HG03354 (cell line): ENCODE measurements at regions not wholly inside any gene's neighbourhood (a gene's known extent, or its start where the extent isn't known, plus 50 kb on each side); places are given as distances from the start of the nearest gene placed in this dataset.

Source experiments
- ATAC-seq: cut with Tn5 transposase; IDR thresholded peaks from one replicate; pipeline ENCODE4 v1.9.1; 2021; ENCODE audit warnings: mild to moderate bottlenecking; ENCODE audit not compliant: unreplicated experiment, poor library complexity, severe bottlenecking

- ATAC-seq = no peak
Observed at GRCh38 chr2:128769457-128770142, 450.9 kb upstream of the HS6ST1 start.

- no peak for ATAC-seq
Observed at GRCh38 chr2:128770143-128771085, 451.7 kb upstream of the HS6ST1 start.

- no peak for ATAC-seq
Observed at GRCh38 chr2:128771401-128771800, 452.7 kb upstream of the HS6ST1 start.

GRCh38 chr2:128772671-128773070 lies 454.0 kb upstream of the HS6ST1 start:
- ATAC-seq = no peak

- no peak for ATAC-seq
Observed at GRCh38 chr2:128773641-128774319, 455.1 kb upstream of the HS6ST1 start.

GRCh38 chr2:128774320-128775216 lies 455.9 kb upstream of the HS6ST1 start:
- no peak for ATAC-seq

- ATAC-seq = no peak
Observed at GRCh38 chr2:128775217-128775913, 456.7 kb upstream of the HS6ST1 start.

- ATAC-seq = no peak
Observed at GRCh38 chr2:128775914-128776285, 457.2 kb upstream of the HS6ST1 start.

- no peak for ATAC-seq
Observed at GRCh38 chr2:128776461-128777195, 458.0 kb upstream of the HS6ST1 start.

- ATAC-seq = no peak
Observed at GRCh38 chr2:128777196-128778035, 458.7 kb upstream of the HS6ST1 start.

GRCh38 chr2:128778843-128779242 lies 460.2 kb upstream of the HS6ST1 start:
- no peak for ATAC-seq

- ATAC-seq = no peak
Observed at GRCh38 chr2:128779301-128780095, 460.8 kb upstream of the HS6ST1 start.

- no peak for ATAC-seq
Observed at GRCh38 chr2:128780434-128781080, 461.9 kb upstream of the HS6ST1 start.

GRCh38 chr2:128781166-128781565 lies 462.5 kb upstream of the HS6ST1 start:
- no peak for ATAC-seq

- no peak for ATAC-seq
Observed at GRCh38 chr2:128781585-128782385, 463.1 kb upstream of the HS6ST1 start.
